Panc1 (cell line): ENCODE measurements at regions not wholly inside any gene's neighbourhood (a gene's known extent, or its start where the extent isn't known, plus 50 kb on each side); places are given as distances from the start of the nearest gene placed in this dataset.

Experiments
- ATAC-seq: fragments of 200-7000 bp; cut with Tn5 transposase; 2 replicates; pipeline ENCODE4 v1.9.1; 2020; ENCODE audit warnings: mild to moderate bottlenecking, moderate library complexity
- BruUV-seq: library from RNA; stranded (reverse); fragments of 400-500 nt; replicated peaks from 2 replicates; lab custom pipeline; 2021; lab: Mats Ljungman, UMichigan
- CTCF ChIA-PET: fragments of 300-600 bp; sonication (Branson Sonifier 250); formaldehyde crosslinking; loops from one replicate; lab custom pipeline; 2022; ENCODE audit warnings: antibody characterized with exemption; lab: Charles Lee
- POLR2A ChIA-PET: fragments of 300-600 bp; sonication (Branson Sonifier 250); formaldehyde crosslinking; loops from one replicate; lab custom pipeline; 2022; ENCODE audit warnings: antibody characterized with exemption; lab: Charles Lee
- DNase-seq: peaks from one replicate; pipeline ENCODE4 v3.0.0-alpha.2; 2010; ENCODE audit warnings: low read depth, low spot score
- H3K27ac ChIP-seq: 2 replicates; pipeline ENCODE4 v1.5.1; 2011; ENCODE audit warnings: mild to moderate bottlenecking, low read length, inconsistent platforms
- H3K27me3 ChIP-seq: fragments of 200-500 bp; sonication (Bioruptor generic); 2 replicates; pipeline ENCODE4 v1.6.0; 2014; ENCODE audit warnings: low read length, inconsistent platforms; ENCODE audit not compliant: control insufficient read depth, insufficient read depth
- H3K36me3 ChIP-seq: fragments of 200-500 bp; sonication (Bioruptor generic); 2 replicates; pipeline ENCODE4 v1.5.1; 2014; ENCODE audit warnings: inconsistent platforms, mild to moderate bottlenecking, low read length, moderate library complexity; ENCODE audit not compliant: control insufficient read depth, insufficient read depth
- H3K4me1 ChIP-seq: 2 replicates; pipeline ENCODE4 v1.5.1; 2011; ENCODE audit warnings: inconsistent platforms, mild to moderate bottlenecking, low read length, moderate library complexity; ENCODE audit not compliant: control insufficient read depth, insufficient read depth
- H3K4me3 ChIP-seq, 2 experiments: 2 replicates each; pipeline ENCODE4 v1.5.1; 2011 to 2012; ENCODE audit warnings: low read depth in 2 of 2, low read length in 2 of 2, mild to moderate bottlenecking in 2 of 2, inconsistent platforms in 1 of 2, moderate library complexity in 1 of 2
- H3K9me3 ChIP-seq: fragments of 200-500 bp; sonication (Bioruptor generic); 2 replicates; pipeline ENCODE4 v1.5.1; 2014; ENCODE audit warnings: low read depth, mild to moderate bottlenecking, inconsistent platforms, low read length, moderate library complexity; ENCODE audit not compliant: control insufficient read depth, insufficient read depth
- CTCF ChIP-seq: fragments of 450-650 bp; IDR thresholded peaks from 2 replicates; pipeline ENCODE4 v1.5.1; 2017; ENCODE audit warnings: mild to moderate bottlenecking
- POLR2AphosphoS5 ChIP-seq: IDR thresholded peaks from 2 replicates; pipeline ENCODE4 v1.6.1; 2012; ENCODE audit warnings: mild to moderate bottlenecking, low read depth, low read length, moderate library complexity
- REST ChIP-seq, 2 experiments: IDR thresholded peaks; 2 replicates each; pipeline ENCODE4 v1.6.1; 2011 to 2012; ENCODE audit warnings: low read depth in 2 of 2, control low read depth in 1 of 2, low read length in 1 of 2, mild to moderate bottlenecking in 1 of 2, moderate library complexity in 1 of 2; ENCODE audit not compliant: insufficient read depth in 1 of 2
- SIN3A ChIP-seq: IDR thresholded peaks from 2 replicates; pipeline ENCODE4 v1.6.1; 2012; ENCODE audit warnings: low read depth, mild to moderate bottlenecking, low read length, moderate library complexity, borderline replicate concordance; ENCODE audit not compliant: insufficient read depth
- TCF7L2 ChIP-seq: IDR thresholded peaks from 2 replicates; pipeline ENCODE4 v1.6.1; 2011; ENCODE audit warnings: mild to moderate bottlenecking, low read depth, low read length, inconsistent platforms
- in situ Hi-C: cut with HindIII; loops from 2 replicates; pipeline ENCODE4 v1.10.0; 2016; ENCODE audit warnings: low sequenced_read_pairs, low pct_unique_long_range_greater_than_20kb
- intact Hi-C: fragments of 100-400 bp; cut with micrococcal nuclease; formaldehyde crosslinking; loops from one replicate; pipeline ENCODE4 v1.10.0; 2022; ENCODE audit not compliant: unreplicated experiment

- Histone ChIP-seq H3K27me3 (no peaks in the 10 kb centered on the region), H3K36me3 (no peaks in the 10 kb centered on the region), H3K4me3 (no peak overlapping the region), H3K9me3 (no peaks in the 10 kb centered on the region), H3K4me1 (no peaks in the 10 kb centered on the region), H3K27ac (no peak overlapping the region)
- no TSS peak for BruUV-seq
- DNase-seq (no peak), ATAC-seq (no peak)
- ChIA-PET POLR2A (no interaction called here), CTCF (no interaction called here)
- TF ChIP-seq REST (IDR thresholded peaks at IDR 0.05; ENCODE audit: insufficient read depth in 1 of 2, low read depth in 2 of 2, low read length in 1 of 2) = no peak
- no peak for TF ChIP-seq CTCF
- no peak for TF ChIP-seq SIN3A
- intact Hi-C loops = no loop called here
- in situ Hi-C loops = no loop called here
Measured at GRCh38 chr2:8534729-8535468, 147.0 kb upstream of the ID2 start.

- POLR2A ChIA-PET = no interaction called here
- Histone ChIP-seq H3K36me3 (no peaks in the 10 kb centered on the region), H3K9me3 (no peaks in the 10 kb centered on the region), H3K27me3 (no peaks in the 10 kb centered on the region), H3K27ac (no peak overlapping the region), H3K4me1 (no peaks in the 10 kb centered on the region), H3K4me3 (no peak overlapping the region)
- BruUV-seq = no TSS peak
- DNase-seq (no peak), ATAC-seq (no peak)
- CTCF ChIA-PET = no interaction called here
- in situ Hi-C loops (no loop called here), intact Hi-C loops (no loop called here)
- TF ChIP-seq REST (IDR thresholded peaks at IDR 0.05; ENCODE audit: insufficient read depth in 1 of 2, low read depth in 2 of 2, low read length in 1 of 2) (no peak), TCF7L2 (no peak), SIN3A (no peak), CTCF (no peak), POLR2AphosphoS5 (no peak)
Measured at GRCh38 chr2:8535469-8535795, 146.4 kb upstream of the ID2 start.
